GM23338 (cell line): ENCODE measurements at regions not wholly inside any gene's neighbourhood (a gene's known extent, or its start where the extent isn't known, plus 50 kb on each side); places are given as distances from the start of the nearest gene placed in this dataset.

ENCODE experiments used
- CREB1 ChIP-seq: fragments of 250-450 bp; sonication (Bioruptor Pico); IDR thresholded peaks from 2 replicates; pipeline ENCODE4 v1.5.0; 2020; ENCODE audit warnings: low read depth, mild to moderate bottlenecking, moderate library complexity
- EZH2 ChIP-seq: fragments of 200-600 bp; sonication (generic); IDR thresholded peaks from one replicate; pipeline ENCODE4 v1.8.0; 2017; ENCODE audit warnings: antibody characterized with exemption, mild to moderate bottlenecking, low read depth; ENCODE audit not compliant: unreplicated experiment
- JUNB ChIP-seq: IDR thresholded peaks from one replicate; pipeline ENCODE4 v1.6.1; 2016; ENCODE audit warnings: antibody characterized with exemption; ENCODE audit not compliant: unreplicated experiment
- POLR2AphosphoS5 ChIP-seq: IDR thresholded peaks from 2 replicates; pipeline ENCODE4 v1.6.1; 2016; ENCODE audit warnings: antibody characterized with exemption, low read depth
- STAT1 ChIP-seq: IDR thresholded peaks from one replicate; pipeline ENCODE4 v1.6.1; 2016; ENCODE audit warnings: antibody characterized with exemption; ENCODE audit not compliant: unreplicated experiment
- ZNF114 ChIP-seq: fragments of 250-450 bp; sonication (Bioruptor Pico); IDR thresholded peaks from 2 replicates; pipeline ENCODE4 v1.5.0; 2020; ENCODE audit warnings: mild to moderate bottlenecking, moderate library complexity
- ZNF331 ChIP-seq: fragments of 250-450 bp; sonication (Bioruptor Pico); IDR thresholded peaks from 2 replicates; pipeline ENCODE4 v1.5.0; 2020; ENCODE audit warnings: low read depth, mild to moderate bottlenecking, moderate library complexity
- TF ChIP-seq, protein P1 (sequence below): fragments of 250-450 bp; sonication (Bioruptor Pico); IDR thresholded peaks from 2 replicates; pipeline ENCODE4 v1.5.0; 2020; ENCODE audit warnings: mild to moderate bottlenecking, moderate library complexity
- TF ChIP-seq, protein P2 (sequence below): IDR thresholded peaks from 2 replicates; pipeline ENCODE4 v1.6.1; 2016; ENCODE audit warnings: antibody characterized with exemption
- TF ChIP-seq, protein P3 (sequence below): IDR thresholded peaks from one replicate; pipeline ENCODE4 v1.6.1; 2018; ENCODE audit warnings: antibody characterized with exemption; ENCODE audit not compliant: unreplicated experiment

DNA sequence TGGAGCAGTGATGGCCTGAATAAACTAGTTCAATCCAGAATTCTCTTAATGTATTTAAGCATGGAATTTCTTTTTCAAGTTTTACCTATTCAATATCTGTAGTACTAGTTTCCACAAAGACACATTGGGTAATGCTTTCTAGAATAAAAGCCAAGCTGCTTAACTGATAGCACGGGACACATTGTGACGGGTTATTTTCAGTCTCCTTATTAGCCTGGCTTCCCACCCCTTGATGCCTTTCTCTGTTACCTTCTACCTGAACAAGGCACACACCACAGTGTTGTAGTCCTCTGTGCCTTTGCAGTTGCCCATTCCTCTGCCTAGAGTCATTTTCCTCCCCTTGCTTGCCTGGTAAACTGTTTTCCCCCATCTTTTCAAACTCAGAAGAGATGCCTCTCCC is 139.1 kb downstream of the HDGFL1 start (continued):
- TF ChIP-seq, protein P1, sequence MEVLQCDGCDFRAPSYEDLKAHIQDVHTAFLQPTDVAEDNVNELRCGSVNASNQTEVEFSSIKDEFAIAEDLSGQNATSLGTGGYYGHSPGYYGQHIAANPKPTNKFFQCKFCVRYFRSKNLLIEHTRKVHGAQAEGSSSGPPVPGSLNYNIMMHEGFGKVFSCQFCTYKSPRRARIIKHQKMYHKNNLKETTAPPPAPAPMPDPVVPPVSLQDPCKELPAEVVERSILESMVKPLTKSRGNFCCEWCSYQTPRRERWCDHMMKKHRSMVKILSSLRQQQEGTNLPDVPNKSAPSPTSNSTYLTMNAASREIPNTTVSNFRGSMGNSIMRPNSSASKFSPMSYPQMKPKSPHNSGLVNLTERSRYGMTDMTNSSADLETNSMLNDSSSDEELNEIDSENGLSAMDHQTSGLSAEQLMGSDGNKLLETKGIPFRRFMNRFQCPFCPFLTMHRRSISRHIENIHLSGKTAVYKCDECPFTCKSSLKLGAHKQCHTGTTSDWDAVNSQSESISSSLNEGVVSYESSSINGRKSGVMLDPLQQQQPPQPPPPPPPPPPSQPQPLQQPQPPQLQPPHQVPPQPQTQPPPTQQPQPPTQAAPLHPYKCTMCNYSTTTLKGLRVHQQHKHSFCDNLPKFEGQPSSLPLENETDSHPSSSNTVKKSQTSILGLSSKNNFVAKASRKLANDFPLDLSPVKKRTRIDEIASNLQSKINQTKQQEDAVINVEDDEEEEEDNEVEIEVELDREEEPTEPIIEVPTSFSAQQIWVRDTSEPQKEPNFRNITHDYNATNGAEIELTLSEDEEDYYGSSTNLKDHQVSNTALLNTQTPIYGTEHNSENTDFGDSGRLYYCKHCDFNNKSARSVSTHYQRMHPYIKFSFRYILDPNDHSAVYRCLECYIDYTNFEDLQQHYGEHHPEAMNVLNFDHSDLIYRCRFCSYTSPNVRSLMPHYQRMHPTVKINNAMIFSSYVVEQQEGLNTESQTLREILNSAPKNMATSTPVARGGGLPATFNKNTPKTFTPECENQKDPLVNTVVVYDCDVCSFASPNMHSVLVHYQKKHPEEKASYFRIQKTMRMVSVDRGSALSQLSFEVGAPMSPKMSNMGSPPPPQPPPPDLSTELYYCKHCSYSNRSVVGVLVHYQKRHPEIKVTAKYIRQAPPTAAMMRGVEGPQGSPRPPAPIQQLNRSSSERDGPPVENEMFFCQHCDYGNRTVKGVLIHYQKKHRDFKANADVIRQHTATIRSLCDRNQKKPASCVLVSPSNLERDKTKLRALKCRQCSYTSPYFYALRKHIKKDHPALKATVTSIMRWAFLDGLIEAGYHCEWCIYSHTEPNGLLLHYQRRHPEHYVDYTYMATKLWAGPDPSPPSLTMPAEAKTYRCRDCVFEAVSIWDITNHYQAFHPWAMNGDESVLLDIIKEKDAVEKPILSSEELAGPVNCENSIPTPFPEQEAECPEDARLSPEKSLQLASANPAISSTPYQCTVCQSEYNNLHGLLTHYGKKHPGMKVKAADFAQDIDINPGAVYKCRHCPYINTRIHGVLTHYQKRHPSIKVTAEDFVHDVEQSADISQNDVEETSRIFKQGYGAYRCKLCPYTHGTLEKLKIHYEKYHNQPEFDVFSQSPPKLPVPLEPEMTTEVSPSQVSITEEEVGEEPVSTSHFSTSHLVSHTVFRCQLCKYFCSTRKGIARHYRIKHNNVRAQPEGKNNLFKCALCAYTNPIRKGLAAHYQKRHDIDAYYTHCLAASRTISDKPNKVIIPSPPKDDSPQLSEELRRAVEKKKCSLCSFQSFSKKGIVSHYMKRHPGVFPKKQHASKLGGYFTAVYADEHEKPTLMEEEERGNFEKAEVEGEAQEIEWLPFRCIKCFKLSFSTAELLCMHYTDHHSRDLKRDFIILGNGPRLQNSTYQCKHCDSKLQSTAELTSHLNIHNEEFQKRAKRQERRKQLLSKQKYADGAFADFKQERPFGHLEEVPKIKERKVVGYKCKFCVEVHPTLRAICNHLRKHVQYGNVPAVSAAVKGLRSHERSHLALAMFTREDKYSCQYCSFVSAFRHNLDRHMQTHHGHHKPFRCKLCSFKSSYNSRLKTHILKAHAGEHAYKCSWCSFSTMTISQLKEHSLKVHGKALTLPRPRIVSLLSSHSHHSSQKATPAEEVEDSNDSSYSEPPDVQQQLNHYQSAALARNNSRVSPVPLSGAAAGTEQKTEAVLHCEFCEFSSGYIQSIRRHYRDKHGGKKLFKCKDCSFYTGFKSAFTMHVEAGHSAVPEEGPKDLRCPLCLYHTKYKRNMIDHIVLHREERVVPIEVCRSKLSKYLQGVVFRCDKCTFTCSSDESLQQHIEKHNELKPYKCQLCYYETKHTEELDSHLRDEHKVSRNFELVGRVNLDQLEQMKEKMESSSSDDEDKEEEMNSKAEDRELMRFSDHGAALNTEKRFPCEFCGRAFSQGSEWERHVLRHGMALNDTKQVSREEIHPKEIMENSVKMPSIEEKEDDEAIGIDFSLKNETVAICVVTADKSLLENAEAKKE = no peak
- TF ChIP-seq EZH2 (no peak), STAT1 (no peak), ZNF114 (CRISPR knock-in tag) (no peak), CREB1 (no peak), POLR2AphosphoS5 (no peak), JUNB (no peak), ZNF331 (CRISPR knock-in tag) (no peak)
- TF ChIP-seq, protein P2, sequence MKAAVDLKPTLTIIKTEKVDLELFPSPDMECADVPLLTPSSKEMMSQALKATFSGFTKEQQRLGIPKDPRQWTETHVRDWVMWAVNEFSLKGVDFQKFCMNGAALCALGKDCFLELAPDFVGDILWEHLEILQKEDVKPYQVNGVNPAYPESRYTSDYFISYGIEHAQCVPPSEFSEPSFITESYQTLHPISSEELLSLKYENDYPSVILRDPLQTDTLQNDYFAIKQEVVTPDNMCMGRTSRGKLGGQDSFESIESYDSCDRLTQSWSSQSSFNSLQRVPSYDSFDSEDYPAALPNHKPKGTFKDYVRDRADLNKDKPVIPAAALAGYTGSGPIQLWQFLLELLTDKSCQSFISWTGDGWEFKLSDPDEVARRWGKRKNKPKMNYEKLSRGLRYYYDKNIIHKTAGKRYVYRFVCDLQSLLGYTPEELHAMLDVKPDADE = no peak
- TF ChIP-seq, protein P3, sequence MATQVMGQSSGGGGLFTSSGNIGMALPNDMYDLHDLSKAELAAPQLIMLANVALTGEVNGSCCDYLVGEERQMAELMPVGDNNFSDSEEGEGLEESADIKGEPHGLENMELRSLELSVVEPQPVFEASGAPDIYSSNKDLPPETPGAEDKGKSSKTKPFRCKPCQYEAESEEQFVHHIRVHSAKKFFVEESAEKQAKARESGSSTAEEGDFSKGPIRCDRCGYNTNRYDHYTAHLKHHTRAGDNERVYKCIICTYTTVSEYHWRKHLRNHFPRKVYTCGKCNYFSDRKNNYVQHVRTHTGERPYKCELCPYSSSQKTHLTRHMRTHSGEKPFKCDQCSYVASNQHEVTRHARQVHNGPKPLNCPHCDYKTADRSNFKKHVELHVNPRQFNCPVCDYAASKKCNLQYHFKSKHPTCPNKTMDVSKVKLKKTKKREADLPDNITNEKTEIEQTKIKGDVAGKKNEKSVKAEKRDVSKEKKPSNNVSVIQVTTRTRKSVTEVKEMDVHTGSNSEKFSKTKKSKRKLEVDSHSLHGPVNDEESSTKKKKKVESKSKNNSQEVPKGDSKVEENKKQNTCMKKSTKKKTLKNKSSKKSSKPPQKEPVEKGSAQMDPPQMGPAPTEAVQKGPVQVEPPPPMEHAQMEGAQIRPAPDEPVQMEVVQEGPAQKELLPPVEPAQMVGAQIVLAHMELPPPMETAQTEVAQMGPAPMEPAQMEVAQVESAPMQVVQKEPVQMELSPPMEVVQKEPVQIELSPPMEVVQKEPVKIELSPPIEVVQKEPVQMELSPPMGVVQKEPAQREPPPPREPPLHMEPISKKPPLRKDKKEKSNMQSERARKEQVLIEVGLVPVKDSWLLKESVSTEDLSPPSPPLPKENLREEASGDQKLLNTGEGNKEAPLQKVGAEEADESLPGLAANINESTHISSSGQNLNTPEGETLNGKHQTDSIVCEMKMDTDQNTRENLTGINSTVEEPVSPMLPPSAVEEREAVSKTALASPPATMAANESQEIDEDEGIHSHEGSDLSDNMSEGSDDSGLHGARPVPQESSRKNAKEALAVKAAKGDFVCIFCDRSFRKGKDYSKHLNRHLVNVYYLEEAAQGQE = no peak
